ENCODE measurements at regions not wholly inside any gene's neighbourhood (a gene's known extent, or its start where the extent isn't known, plus 50 kb on each side); places are given as distances from the start of the nearest gene placed in this dataset.

- no peak for TF ChIP-seq POLR2A (IDR thresholded peaks at IDR 0.05)
- TF ChIP-seq, protein P1, sequence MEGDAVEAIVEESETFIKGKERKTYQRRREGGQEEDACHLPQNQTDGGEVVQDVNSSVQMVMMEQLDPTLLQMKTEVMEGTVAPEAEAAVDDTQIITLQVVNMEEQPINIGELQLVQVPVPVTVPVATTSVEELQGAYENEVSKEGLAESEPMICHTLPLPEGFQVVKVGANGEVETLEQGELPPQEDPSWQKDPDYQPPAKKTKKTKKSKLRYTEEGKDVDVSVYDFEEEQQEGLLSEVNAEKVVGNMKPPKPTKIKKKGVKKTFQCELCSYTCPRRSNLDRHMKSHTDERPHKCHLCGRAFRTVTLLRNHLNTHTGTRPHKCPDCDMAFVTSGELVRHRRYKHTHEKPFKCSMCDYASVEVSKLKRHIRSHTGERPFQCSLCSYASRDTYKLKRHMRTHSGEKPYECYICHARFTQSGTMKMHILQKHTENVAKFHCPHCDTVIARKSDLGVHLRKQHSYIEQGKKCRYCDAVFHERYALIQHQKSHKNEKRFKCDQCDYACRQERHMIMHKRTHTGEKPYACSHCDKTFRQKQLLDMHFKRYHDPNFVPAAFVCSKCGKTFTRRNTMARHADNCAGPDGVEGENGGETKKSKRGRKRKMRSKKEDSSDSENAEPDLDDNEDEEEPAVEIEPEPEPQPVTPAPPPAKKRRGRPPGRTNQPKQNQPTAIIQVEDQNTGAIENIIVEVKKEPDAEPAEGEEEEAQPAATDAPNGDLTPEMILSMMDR (IDR thresholded peaks at IDR 0.05), result no peak
Observed at GRCh38 chr20:56143759-56144158, 104.8 kb upstream of the MC3R start.
